LoVo (cell line): ENCODE measurements at regions not wholly inside any gene's neighbourhood (a gene's known extent, or its start where the extent isn't known, plus 50 kb on each side); places are given as distances from the start of the nearest gene placed in this dataset.
A peak's percentile ranks its signal among the peaks of the same experiment; 100 is the strongest.
"Not testable (repeated sequence)": the region's sequence is repeated elsewhere in the genome, so short reads cannot be mapped to it uniquely, and the experiment has no call there.

Experiments used
- DNase-seq: peaks from one replicate; pipeline ENCODE4 v3.0.0-alpha.2; 2016; ENCODE audit warnings: low spot score

DNA sequence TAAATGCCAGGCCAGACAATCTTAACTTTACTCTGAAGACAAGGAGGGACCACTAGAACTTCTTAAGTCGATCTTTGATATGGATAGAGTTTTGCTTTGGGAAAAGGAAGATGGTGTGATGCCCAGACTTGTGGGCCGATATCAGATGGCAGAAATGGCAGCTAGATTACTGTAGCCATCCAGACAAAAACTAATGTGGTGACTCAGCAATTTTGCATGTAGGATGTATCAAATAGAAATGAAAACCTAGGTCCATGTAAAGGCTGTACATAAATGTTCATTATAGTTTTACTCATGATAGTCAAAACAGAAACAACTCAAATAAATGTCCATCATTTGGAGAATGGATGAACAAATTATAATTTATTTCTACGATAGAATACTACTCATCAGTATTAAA is 121.5 kb downstream of the APIP start:
- DNase-seq: no peak

GRCh38 chr11:34793666-34794065 is 122.5 kb downstream of the APIP start:
- DNase-seq: no peak

- no peak for DNase-seq
Observed at GRCh38 chr11:34792814-34793258, 123.3 kb downstream of the APIP start.

GRCh38 chr11:34791780-34792542 is 124.2 kb downstream of the APIP start:
- no peak for DNase-seq

DNA sequence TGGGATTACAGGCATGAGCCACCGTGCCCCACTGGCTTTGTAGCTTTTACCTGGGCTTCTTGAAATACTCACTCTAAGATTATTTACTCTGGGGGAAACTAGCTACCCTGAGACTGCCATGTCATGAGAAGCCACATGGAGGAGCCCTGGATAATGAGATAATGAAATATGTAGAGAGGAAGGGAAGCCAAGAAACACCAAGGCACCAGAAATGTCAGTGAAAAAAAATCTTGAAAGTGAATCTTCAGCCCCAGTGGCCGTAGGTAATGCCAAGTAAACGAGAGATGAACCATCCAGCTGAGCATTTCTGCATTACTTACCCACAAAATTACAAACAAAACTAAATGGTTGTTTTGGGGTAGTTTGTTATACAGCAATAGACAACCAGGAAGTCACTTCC is 125.6 kb downstream of the APIP start:
- no peak for DNase-seq

- DNase-seq: no peak
Observed at GRCh38 chr11:34789196-34789834, 126.9 kb downstream of the APIP start.

GRCh38 chr11:34788642-34789041 is 127.5 kb downstream of the APIP start:
- no peak for DNase-seq

DNA sequence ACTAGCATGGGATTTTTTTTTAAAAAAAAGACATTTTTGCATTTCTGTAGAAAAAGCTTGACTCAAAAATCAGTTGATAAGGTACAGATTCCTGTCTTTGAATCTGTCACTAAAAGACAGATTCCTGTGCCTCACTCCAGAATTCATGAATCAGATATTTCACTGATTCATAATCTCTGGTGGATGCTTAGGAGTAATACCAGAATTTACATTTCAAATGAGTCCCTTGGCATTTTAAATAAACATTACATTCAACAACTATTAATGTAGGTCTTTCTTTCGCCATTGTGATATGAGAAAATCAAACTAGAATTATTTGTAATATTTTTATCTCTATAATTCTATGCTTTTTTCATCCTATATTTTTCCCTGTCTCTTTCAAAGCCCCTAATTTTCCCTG is 128.3 kb downstream of the APIP start:
- no peak for DNase-seq

DNA sequence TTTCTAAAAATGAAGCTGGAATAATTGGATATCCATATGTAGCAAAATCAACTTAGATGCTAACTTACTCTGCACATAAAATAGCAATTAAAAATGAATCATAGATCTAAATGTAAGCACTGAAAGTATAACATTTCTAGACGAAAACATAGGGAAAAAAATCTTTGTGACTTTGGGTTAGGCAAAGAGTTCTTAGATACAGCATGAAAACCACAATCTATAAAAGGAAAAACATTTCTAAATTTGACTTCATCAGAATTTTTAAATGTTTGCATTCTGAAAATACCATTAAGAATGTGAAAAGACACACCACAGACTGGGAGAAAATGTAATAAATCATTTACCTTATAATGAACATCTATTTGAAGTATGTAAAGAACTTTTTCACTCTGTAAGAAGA is 128.8 kb downstream of the APIP start:
- DNase-seq: no peak

DNA sequence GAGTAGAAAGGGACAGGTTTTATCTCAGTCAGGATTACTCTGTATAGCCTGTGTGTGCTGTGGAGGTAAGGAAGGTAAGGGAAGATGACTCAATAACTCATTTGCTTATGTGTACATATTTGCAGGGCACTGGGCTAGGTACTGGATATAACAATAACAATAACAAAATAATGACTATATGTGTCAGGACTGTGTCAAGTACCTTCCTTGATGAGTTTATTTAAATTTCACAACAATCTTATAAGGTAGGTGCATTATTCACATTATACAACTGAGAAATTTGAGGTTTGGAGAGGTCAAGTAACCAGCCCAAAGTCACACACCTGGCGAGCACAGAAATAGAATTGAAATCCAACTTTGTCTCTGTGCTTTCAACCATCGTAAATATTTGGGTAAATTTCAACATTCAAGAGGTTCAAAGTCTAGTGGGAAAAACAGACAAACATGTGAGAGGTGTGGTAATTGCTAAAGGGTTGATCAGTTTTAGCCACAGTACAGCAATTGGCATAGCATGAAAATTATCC is 131.8 kb downstream of the APIP start:
- no peak for DNase-seq

DNA sequence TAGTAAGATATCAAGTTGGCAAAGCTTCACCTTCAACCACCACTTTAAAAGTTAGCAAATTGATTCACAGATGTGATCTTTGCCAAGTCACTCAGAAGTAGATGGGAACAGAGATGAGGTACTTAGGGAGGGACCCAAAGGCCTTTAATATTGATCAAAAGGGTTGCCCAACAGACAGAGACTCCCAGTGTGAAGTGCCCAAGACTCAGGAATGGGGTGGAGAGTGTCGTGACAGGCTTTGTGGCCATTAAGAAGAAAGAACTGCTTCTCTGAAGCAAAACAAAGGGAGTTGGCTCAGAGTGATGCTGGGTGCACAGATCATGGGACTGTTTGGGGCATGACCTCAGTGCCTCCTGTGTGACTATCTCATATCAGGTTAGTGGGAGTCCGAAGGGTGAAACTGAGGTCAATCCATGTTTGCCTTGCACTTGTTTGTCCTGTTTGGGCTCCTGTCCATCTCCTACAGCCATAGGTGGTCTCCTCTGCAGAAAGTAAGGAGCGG is 132.3 kb downstream of the APIP start:
- DNase-seq: no peak

DNA sequence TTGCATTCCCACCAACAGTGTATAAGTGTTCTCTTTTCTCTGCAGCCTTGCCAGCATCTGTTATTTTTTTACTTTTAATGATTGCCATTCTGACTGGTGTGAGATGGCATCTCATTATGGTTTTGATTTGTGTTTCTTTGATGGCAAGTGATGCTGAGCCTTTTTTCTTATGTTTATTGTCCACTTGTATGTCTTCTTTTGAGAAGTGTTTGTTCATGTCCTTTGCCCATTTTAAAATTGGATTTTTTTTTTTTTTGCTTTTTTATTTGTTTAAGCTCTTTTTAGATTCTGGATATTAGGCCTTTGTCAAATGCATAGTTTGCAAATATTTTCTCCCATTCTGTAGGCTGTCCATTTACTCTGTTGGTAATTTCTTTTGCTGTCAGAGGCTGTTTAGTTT is 134.4 kb downstream of the APIP start:
- not testable (repeated sequence) for DNase-seq

- no peak for DNase-seq
Observed at GRCh38 chr11:34775417-34775888, 140.7 kb downstream of the APIP start.

DNA sequence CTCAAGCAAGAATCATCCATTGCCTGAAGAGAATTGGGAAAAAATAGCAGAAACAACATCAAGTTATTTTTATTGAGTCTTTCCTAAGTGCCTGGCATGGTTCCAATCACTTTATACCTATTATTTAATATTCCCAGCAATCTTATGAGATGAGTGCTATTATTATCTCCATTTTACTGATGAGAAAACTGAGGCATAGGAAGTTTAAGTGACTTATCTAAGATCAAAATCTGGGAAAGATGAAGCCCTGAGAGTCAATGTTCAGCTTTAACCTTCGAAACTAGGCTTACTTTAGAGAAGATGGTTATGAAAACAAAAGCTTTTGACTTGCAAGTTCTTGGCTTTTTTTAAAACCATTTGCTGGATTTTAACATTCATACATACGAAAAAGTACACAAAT is 141.6 kb downstream of the APIP start:
- no peak for DNase-seq

GRCh38 chr11:34773826-34774225 is 142.4 kb downstream of the APIP start:
- DNase-seq: no peak

GRCh38 chr11:34773211-34773610 is 143.0 kb downstream of the APIP start:
- no peak for DNase-seq

DNA sequence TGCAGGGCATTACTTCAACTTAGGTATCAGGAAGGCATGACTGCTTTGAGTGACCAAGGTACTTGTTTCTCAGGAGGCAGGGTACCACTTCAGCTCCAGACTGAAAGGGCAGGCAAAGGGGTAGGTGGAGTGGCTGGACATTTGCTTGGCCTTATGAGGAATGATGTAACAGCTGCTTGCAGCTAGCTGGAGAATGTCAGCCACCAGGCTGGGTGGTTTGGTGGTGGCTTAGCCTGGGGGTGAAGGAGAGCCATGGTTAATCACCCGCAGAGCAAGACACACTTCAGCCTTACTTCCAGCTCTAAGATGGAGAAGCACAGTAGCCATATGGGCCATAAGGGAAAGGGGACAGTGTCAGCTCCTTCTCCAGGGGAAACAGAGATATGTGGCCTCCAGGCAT is 146.1 kb downstream of the APIP start:
- DNase-seq: no peak

DNA sequence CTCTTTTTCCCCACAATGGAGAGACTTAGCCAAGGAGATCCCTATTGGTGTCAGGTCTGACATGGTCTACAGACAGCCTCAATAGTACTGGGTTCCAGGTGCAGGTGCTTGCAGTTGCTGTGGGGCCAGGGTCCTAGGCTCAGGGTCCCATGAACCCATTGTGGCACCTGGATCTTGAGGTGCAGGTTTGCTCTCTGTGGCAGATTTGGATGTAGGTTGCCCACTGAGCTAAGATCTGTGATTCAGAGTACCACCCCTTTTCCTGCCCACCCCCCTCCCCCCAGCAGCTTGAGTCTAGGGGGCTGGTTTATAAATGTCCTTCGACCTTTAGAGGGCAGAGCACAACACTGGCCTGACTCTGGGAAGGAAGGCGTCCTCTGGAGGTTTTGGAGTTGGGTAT is 147.0 kb downstream of the APIP start:
- DNase-seq: no peak

DNA sequence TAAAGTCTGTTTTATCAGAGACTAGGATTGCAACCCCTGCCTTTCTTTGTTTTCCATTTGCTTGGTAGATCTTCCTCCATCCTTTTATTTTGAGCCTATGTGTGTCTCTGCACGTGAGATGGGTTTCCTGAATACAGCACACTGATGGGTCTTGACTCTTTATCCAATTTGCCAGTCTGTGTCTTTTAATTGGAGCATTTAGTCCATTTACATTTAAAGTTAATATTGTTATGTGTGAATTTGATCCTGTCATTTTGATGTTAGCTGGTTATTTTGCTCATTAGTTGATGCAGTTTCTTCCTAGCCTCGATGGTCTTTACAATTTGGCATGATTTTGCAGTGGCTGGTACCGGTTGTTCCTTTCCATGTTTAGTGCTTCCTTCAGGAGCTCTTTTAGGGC is 141.7 kb downstream of the EHF start:
- DNase-seq: not testable (repeated sequence)

GRCh38 chr11:34758262-34758661 is 137.4 kb downstream of the EHF start:
- DNase-seq: no peak

DNA sequence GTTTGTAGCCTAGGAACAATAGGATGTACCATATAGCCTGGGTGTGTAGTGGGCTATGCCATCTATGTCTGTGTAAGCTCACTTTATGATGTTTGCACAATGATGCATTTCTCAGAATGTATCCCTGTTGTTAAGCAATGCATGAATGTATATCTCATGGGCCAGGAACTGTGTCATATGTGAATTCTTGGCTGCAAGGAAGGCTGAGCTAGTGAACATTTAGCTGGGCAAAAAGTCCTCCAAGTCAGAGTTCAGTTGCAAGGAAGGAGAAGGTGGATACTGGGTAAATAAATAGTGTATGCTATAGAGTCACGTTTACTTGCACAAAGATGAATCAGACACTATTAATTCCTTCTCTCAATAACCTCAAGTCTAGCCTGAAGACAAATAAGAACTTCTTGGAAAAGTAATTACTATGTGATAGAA is 136.1 kb downstream of the EHF start:
- DNase-seq: peak; percentile 55

DNA sequence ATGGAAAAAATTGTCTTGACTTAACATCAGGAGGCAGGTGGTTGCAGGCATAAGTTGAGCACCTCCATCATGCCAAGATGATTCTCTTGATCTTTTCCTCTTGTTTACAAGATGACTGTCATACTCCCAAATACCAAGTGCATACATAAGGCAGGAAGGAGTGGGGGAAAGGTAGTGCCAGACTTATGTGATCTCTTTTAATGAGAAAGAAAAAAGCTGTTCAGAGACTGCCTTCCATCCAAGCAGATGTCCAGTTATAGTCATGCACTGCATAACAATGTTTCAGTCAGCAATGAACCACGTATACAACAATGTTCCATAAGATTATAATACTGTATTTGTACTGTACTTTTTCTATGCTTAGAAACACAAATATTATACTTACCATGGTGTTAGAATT is 135.7 kb downstream of the EHF start:
- no peak for DNase-seq

DNA sequence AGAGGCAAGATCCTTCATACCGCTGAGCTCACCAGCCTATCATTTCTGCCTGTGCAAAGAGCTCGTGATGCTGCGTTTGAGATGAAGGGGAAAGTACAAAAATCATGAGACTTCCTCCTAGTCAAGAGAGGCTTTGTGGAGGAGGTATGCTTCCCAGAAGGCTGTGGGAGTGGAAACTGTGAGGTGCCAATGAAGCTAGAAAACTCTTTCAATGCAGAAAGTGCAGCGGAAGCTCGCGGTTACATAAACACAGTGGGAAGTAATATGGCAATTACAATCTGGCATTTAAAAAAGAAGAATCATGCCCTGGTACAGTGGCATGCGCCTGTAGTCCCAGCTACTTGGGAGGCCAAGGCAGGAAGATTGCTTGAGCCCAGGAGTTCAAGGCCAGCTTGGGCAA is 134.8 kb downstream of the EHF start:
- DNase-seq: no peak
